GM19463 (cell line): ENCODE measurements at regions not wholly inside any gene's neighbourhood (a gene's known extent, or its start where the extent isn't known, plus 50 kb on each side); places are given as distances from the start of the nearest gene placed in this dataset.
"Not testable (repeated sequence)": the region's sequence is repeated elsewhere in the genome, so short reads cannot be mapped to it uniquely, and the experiment has no call there.

Experiments used
- ATAC-seq: cut with Tn5 transposase; IDR thresholded peaks from one replicate; pipeline ENCODE4 v1.9.1; 2021; ENCODE audit warnings: mild to moderate bottlenecking, moderate library complexity; ENCODE audit not compliant: unreplicated experiment

DNA sequence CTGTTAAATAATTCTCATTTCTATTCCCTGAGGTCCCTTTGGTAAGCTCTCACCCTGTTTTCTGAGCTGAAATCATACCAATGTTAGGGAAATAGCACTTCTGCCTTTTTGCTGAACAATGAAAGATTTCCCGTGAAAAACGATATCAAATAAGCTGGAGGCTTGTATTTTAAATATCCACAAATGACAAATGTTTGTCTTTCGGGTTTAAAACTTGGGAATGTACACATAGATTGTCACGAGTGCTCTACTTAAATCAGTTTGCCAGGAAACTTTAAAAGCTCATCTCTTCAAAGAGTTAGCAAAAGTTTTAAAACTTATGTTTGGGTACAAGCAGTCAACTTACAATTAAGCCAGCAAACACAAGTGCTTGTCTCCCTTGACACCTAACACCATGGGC lies 393.5 kb upstream of the MON1B start:
- no peak for ATAC-seq

DNA sequence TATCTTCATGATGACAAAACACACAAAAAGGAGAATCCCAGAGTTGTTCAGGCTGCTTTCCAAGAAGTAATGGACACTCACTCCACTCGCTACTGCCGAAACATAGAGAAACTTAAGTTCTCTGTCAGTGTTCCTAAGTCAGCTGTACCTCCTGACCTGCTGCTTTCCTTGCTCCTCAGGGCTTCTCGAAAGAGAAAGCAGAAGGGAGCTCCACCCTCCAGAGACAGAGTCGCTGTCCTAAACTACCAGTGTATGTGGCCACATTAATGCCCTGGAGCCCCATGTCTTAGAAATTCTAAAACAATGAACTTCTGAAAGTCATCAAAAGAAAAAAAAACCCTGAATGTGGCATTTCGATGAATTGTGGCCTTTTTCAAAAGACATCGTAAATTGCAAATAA lies 390.8 kb upstream of the MON1B start:
- no peak for ATAC-seq

DNA sequence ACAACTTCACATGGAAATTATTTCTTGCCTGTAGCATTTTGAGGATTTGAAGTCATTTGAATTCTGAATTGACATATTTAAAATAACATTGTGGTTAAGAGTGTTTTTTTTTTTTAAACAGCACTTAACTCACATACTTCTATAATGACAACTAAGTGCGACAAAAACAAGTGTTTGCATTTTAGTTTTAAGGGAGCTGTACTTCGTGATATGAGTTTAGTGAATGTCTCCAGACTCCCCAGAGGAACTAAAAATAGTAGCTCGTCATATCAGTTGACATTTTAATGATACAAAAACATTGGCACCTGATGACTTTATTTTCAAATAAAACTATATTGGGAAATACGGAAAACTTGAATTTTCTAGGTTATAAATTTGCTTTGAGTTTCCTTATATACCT lies 389.6 kb upstream of the MON1B start:
- no peak for ATAC-seq

DNA sequence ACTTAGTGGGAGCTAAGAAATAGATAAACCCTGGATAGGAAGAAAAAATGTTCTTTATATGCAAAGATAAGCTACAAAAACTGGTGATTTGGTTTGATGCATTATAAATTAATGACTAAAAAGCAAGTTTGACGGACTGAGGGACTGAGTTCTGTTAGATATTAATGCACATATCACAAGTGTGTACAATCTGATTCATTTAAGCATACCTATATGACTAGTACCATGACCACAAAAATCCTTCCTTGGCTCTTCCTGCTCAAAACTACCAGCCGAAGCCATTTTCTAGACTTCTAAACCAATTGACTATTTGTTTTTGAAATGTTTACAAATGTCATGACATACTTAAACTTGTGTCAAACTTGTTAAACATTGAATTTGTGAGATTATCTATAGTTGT lies 374.5 kb upstream of the MON1B start:
- ATAC-seq, result no peak

DNA sequence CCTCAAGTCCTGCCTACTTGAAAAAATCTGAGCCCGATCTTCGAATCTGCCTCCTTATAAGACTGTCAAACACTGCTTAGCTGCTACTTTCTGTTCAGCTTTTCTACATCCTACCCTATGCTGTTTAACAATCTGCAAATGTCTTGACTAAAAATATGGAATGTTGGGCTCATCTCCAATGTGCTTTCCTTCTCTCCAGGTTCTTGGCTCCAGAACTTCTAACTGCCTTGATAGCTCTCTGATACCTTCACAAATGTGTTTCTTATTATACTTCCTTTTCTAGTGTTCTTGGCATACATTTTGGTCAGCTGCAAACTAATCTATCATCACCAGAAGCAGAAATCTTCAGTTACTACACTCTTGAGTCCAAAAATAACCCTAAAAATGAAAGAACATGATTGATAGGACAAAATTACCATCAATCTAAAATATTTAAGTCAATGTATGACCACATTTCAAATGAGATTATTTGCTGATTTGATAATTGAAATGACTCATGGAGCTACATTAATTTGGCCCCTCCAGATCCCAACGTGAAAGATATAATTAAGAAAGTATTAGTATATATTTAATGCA lies 372.3 kb upstream of the MON1B start:
- ATAC-seq, result no peak

DNA sequence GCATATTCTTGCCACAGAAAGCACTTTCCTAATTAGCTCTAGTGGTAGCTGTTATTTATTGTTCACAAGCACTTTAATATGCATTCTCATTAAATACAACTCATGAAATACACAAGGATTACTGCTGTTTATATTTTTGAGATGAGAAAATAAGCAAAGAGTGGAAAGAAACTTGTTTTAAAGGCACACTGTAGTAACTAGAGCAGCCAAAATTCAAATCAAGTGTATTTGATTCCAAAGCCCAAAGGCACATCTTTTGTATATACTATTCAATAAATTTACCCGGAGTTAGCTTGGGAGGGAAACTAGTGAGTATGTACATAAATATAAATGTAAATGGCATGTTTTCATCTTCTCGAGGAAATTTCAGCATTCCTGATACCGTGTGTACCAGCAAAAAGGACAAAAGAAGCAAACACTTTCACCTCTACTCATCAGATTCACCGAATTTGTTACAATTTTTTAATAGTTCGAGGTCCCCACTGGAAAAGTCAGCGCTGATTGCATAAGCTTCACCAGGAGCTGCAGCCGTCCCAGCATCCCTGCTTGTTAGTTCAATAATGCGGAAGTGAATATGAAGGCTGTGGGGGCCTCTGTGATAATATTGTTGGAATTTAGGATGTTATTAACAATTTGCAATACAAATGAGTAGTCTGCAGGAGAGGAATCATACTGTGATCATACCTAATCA lies 371.6 kb upstream of the MON1B start:
- no peak for ATAC-seq

DNA sequence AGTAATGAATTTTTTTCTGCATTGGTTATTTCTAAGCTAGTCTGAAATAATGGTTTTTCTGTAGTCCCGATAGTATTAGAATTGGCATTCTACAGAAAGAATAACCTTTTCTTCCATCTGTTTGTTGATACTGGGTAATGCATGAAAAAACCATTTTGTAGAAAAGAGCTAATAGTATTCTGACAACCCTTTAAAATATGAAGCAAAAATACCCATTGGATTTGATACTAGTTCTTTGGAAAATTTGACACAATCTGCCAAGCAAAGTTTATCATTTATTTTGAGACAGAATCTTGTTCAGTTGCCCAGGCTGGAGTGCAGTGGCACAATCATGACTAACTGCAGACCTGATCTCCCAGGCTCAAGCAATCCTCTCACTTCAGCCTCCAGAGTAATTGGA lies 366.8 kb upstream of the MON1B start:
- no peak for ATAC-seq

DNA sequence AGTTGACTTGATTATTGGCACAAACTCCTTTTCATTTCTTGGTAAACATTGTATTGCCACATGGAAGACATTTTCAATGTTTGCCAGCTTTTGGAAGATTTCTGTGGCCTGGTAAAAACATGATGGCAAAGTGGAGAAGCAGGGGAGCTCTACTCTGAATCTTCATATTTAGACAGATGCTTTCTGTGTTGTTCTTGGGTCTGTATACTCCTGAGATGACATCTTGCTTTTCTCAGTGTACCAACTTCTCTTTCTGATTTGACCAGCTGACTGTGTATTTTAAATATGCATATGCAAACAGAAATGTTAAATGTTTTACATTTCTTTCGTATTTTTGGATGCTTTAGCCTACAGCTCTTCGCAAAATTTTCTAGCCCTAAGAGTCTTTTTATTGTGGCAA lies 366.2 kb upstream of the MON1B start:
- ATAC-seq, result no peak

DNA sequence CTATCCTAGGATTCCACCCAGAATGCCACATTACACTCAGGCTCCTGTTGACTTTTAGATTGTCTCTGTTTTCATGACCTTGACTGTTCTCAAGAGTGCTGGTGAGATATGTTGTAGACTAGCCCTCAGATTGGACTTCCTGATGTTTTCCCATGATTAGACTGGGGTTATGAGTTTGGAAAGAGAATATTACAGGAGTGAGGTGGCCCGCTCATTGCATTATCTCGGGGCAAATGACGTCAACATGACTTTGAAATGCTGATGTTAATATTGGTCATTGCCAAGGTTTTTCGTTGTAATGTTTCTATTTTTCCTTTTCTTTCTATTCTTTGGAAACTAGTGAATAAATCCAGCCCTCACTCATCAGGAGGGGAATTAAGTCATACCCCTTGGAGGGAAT lies 355.7 kb upstream of the MON1B start:
- ATAC-seq, result no peak

DNA sequence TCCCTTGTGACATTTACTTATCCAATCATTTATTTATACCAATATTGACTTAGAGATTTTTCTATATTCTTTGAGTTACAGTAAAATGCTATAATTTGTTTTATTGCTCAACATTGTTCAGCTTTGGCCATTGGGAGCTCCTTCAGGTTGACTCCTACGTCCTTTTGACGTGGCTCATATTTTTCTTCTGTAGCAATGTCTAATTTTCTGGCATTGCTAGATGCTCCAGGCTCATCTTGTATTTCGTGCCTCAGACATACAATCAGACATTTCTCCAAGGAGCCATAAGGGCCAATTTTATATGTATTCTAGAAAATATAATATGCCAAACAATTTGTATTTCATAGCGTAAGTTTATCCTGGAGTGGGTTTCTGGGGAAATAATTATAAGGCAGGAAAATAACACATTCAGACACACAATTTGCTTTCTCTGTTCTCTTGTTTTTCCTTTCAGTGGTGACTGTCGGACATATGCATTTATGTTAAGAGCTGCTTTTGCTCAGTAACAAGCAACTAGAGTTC lies 355.1 kb upstream of the MON1B start:
- no peak for ATAC-seq

DNA sequence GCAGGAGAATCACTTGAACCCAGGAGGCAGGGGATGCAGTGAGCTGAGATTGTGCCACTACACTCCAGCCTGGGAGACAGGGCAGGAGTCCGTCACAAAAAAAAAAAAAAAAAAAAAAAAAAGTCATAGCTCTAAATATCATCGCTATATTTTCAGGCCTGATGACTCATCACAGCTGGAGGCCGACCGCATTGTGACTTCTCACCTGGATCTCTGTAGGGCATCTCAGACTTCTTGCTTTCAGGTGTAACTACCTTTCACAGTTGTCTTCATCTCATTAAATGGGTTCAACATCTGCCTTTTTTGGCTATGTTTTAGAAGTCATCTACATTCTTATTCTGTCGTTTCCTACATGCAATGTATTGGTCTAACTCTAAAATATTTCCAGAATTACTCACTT lies 353.1 kb upstream of the MON1B start:
- no peak for ATAC-seq

DNA sequence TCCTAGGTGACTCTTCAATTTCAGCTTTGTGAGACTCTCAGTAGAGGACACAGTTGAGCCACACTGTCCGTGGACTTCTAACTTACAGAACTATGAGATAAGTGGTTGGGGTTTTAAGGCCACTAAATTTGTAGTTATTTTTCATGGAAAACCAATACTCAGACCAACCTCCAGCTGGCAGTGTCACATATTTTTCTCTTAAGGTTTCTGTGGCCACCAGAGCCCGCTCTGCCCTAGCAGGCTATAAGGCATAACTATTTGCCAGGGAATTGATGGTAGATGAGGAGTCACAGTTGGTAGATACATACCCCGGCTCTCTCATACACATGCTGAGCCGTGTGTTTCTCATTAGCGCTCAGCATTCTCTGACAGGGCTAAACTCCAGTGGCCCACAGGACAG lies 336.8 kb upstream of the MON1B start:
- ATAC-seq, result no peak

DNA sequence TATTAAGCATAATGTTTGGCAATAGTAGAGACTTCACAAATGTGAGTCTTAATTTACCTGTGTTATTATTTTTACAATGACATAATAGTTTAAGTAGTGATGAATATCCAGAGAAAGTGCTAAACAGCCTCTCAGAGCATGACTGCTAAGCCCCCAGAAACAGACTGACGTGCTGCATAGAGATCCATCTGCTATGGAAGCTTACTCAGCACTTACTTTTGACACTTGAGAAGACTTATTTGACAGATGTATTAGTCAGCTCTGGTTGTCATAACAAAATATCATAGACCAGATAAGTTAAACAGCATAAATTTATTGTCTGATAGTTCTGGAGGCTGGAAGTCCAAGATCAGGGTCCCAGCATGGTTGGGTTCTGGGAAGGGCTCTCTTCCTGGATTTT lies 334.9 kb upstream of the MON1B start:
- ATAC-seq, result no peak

DNA sequence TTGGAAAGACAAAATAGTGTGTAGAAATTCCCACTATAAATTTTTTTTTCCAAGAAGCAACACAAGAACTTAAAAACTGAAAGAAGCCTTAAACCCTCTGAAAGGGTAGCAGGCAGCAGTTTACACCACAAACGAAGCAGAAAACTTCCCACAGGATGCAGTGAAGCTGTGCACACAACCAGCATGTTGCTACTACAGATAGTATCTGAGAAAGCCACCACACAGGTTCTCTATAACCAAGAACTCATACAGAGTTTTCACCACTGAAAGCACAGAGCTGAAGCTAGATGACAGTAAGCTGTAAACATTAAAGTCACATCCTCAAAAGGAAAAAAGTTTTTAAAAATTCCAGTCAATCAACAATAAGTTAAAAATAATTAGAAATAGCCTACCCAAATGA lies 333.6 kb upstream of the MON1B start:
- ATAC-seq, result no peak

DNA sequence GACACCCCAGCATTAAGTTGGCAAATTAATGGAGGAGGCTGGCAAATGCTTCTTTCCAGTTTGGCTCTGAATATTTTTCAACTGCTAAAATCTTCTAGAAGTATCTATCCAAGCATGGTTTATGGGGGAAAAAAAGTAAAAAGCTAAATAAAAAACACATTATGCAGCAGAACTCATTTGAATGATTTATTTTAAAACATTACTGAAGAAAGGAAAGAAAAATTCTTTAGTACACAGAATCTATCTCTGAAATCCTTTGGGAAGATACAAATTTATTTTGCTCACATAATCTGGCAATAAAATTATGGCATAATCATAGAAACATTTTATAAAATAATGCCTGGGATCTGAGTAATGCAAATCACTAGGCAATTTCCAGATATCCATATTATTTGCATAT lies 328.1 kb upstream of the MON1B start:
- no peak for ATAC-seq

DNA sequence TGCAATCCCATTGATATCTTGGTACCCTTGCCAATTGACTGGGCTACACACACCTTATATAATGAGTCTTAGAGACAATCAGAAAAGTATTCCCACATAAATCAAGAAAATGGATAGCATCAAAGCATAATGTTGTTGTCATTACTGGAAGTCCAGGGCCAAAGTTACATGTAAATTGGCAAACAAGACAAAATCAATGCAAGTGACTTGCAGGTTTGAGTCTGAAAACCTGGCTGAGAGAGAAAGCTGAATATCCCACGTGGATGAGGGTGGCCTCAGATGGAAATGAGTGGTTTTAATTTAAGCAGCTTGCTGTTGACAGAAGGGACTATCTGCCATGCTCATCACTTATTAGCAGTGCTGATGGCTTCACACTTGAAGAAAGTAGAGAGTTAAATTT lies 324.0 kb upstream of the MON1B start:
- no peak for ATAC-seq

DNA sequence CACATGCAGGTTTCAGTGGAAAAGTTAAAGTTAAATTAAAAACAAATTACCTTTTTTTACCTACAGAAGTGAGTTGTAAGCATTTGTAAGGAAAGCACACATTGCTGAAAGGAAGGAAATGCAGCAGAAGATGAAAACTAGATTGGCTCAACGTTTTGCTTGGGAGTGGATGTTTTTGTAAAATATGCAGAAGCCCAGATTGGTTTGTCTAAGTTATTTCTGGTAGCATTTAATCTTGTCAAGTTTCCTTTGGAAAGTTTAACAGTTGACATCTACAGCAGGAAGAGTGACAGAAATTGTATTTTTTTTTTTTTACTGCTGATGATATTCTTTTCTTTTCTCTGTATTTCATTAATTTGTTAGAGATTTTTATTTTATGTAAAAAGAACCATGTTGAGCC lies 315.1 kb upstream of the MON1B start:
- no peak for ATAC-seq

DNA sequence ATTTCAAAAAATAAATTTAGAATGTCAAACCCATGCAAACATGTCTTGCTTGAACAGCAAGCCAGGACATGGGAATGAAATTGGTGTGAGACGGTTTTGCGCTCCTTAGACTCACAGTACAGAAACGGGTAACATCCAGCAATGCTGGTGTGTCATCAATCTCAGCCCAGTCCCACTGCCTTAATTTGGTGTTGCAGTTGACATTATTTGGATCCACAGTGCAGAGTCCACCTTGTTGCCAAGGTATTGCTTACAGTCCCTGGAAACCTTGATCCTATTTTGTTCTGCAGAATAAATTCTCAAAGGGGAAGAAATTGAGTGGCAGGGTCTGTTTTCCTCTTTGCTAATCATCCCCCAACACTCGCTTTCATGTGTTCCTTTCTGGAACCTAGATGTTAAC lies 311.6 kb upstream of the MON1B start:
- no peak for ATAC-seq

DNA sequence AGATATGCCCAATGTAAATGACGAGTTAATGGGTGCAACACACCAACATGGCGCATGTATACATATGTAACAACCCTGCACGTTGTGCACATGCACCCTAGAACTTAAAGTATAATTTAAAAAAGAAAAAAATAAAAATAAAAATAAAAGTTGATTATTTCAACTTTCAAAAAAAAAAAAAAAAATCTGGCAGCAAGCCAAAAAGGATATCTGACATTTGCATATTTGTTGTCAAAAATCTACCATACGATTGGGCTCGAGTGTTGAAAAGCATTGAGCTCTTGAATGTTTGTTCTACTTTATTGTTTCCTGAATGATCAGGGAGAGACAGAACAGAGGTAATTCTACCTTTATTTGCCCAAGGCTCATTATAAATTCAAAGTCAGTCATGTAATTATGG lies 310.5 kb upstream of the MON1B start:
- not testable (repeated sequence) for ATAC-seq

DNA sequence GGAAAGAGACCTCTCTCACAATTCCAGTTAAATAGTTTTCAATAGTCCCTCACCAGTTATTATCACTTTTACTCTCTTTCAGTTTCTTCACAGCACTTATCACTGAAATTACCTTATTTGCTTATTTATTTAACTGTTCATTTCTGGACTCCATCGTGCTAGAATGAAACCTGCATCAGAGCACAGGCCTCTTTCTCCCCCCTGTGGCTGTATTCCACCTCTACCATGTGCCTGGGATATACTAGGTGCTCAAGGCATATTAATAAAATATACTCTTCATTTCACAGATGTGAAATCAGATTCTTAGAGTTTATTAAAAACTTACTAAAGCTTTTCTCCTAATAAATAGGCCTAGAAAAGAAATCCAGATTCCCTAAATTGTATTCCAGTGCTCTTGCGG lies 308.9 kb upstream of the MON1B start:
- no peak for ATAC-seq

DNA sequence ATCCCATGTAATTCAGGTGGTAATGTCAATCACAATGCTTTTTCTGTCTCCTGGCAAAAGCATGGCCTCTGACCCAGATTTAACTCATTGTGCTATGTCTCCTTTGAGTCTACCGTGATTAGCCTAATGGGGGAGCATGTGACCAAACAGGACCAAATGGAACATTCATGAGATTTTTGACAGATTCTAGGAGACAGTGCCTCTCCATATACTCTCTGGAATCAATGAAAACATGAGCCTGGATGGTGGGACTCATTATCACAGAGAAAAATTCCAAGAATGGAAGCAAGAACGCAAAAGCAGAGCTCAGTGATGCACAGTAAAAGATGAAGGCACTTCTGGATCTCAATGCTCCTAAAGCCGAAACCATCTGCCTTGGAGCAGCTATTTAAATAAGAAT lies 307.9 kb upstream of the MON1B start:
- no peak for ATAC-seq

DNA sequence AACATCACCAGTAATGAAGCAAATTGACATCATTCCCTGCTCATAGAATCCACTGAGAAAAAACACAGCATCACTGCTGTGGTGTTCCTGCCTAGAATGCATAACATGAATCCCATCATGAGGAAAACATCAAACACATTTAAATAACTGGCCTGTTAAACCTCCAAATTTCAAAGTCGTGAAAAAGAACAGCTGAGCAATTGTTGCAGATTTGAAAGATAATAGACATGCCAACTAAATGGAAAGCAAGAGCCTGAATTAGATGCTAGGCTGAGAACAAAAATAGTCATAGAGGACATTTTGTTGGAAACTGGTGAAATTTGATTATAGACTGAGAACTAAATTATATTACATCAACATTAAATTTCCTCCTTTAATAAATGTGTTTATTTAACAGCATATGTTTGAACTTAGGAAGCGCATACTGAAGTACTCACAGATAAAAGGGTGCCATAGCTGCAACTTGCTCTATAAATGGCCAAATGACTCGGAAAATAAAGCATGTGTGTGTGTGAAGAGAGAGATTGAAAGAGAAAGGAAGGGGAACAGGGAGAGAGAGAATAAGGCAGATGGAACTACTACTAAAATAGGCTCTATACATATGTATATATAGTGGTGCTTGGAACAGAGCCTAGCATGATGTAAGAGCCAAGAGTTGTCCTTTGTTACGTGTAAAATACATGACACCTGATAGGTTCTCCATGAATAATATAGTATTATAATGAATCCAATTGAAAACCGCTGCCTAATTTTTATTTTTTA lies 305.0 kb upstream of the MON1B start:
- no peak for ATAC-seq
